ENCODE measurements at regions not wholly inside any gene's neighbourhood (a gene's known extent, or its start where the extent isn't known, plus 50 kb on each side); places are given as distances from the start of the nearest gene placed in this dataset.
"Not testable (repeated sequence)": the region's sequence is repeated elsewhere in the genome, so short reads cannot be mapped to it uniquely, and the experiment has no call there.

DNA sequence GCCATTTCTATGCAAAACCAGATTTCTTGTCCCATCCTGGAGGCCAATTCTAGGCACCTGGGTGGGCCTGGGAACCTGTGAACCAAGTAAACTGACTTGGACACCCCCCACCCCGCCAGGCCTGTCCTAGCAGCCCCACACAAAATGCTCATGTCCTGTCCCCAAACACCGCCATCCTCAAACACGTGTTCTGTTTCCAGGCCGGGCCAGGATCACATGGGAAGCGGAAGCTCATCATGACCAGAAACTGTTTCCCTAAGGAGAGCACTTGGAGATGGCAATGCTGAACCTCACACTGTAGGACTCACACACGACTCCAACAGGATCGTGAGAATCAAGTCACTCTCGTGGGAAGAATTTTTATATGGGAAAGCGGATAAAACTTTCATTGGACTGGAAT, 78.7 kb upstream of the DRD5 start:
- DNase-seq = not testable (repeated sequence)

DNA sequence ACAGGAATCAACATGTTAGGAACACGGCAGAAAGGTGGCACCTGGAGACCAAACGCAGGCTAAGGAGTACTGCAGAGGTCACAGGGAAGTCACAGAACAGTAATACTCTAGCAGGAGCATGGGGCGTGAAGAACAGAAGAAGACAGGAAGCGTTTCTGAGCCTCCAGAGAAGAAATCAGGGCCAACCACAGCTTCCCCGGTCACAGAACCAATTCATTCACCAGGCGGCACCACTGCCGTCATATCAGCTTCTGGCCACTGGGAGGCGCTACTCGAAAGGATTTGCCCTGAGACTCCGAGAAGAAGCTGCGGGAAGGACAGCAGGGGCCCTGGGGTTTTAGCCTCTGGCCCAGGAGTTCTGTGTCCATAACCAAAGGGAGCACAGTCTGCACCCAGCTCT, 78.0 kb upstream of the DRD5 start:
- DNase-seq = peak in 18 of 56 donors; percentile 1 to 64 (median 13)

DNA sequence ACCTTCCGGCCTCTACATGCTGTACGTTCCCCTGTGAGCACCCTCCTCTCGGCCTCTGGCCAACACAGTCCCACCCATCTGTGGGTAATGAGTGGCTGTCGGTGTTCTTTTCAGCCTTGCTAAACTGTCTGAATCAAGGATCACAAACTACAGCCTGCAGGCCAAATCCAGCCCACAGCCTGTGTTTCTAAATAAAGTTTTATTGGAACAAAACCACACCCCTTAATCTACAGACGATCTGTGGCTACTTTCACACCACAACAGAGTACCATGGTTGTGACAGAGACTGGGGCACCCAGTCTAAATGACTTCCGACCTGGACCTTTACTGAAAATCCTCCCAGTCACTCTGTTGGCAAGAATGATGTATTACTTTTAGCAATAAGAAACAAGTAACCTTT, 77.3 kb upstream of the DRD5 start:
- DNase-seq = not testable (repeated sequence)

DNA sequence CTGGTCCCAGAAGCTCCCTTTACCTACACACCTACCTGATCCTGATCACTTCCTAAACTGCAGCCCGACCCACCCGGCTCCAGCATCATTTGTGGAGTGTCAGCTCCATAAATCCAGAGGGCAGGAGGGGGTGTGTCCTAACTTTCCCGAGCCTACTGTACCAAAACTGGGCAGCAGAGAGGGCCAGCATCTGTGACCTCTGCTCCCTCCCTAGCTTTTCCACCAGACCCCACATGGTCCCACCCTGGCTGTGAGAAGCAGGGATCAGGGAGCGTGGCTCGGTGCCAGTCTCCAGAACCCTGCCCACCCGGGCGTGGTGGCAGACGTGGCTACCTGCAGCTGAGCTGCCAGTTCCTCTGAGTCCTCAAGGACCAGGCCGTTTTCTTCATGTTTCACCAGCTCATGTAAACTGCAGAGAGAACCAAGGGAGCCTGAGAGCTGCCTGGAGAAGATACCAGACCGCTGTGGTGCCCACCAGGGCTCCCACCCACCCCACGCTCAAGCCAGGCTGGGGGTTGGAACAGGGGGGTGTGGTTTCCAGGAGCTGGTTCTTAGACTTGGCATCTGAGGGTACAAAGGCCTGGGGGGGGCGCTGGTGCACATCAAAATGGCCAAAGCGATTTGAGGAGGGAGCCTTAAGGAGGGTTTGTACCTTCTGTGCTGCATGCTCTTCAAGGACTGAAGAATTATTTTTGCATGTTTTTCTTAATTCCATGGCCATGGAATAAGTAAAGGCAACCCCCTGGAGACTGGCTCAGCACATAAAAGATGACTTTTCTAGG, 76.7 kb upstream of the DRD5 start:
- no peak for DNase-seq

DNA sequence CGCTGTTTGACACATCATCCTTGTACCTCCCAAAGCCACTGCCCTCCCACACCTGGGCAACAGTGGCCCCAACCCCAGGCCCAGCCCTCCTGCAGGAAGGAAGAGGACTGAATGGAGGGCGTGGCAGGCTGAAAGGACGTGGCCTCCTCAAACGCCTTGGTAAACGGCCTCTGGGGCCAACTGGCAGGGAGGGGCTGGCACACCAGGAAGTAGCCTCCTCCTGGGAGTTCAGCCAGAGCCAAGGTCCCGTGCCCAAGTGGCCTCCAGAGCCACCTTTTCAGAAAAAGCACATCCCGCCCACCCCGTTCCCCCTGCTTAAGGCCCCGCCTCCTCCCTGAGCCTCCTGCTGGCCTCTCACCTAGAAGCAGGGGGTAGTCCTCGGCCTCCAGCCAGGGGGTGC, 74.2 kb upstream of the DRD5 start:
- DNase-seq = not testable (repeated sequence)

DNA sequence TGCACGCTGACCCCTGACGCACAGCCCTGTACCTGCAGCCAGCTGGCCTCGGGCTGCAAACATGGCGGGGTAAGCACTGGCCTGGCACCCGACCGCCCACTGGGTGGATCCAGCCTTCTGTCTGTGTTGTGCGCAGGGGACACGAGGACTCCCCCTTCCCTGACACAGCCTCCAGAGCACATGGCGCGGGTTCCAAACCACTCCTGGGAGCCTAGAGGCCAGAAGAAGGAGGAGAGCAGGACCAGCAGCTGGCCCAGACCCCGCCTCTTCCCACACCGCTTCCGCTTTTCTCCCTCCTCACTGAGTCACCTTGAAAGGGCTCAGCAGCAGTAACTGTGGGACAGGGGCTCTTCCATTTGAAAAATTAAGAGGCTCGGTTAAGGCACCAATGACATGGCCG, 73.5 kb upstream of the DRD5 start:
- DNase-seq = not testable (repeated sequence)

DNA sequence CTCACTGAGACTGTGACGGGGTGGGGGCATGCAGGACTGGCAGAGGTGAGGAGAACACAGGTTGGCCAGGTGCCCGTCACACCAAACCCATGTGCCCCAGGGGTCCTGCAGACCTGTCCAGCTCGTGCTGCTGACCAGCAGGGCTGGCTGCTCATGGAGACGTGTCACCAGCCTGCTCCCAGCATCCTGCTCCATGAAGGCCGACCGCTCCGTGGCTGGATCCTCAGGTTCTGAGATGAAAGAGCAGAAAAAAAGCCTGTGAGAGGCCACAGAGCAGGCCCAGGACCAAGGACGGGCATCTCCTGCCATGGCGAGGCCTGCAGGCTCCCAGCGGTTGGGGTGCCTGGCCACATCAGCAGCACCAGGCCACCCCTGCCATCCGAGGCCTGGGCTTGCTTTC, 71.7 kb upstream of the DRD5 start:
- no peak for DNase-seq

DNA sequence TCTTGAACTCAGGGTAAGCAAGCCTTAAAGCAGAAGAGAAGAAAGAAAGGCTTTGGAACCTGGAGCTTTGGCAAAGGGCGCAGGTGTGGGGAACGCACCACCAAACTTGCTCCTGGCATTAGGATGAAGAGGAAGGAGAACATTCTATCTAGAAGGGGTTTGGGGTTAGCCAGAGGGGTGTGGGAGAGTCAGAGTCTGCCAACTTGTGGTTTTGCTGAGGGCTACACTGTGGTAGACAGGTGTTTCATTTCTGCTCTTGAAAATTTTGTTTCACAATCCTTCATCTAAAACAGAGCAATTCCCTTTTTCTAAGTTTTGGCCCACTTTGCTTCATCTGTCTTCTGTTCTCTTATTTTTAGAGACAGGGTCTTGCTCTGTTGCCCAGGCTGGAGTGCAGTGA, 66.2 kb upstream of the DRD5 start:
- not testable (repeated sequence) for DNase-seq

DNA sequence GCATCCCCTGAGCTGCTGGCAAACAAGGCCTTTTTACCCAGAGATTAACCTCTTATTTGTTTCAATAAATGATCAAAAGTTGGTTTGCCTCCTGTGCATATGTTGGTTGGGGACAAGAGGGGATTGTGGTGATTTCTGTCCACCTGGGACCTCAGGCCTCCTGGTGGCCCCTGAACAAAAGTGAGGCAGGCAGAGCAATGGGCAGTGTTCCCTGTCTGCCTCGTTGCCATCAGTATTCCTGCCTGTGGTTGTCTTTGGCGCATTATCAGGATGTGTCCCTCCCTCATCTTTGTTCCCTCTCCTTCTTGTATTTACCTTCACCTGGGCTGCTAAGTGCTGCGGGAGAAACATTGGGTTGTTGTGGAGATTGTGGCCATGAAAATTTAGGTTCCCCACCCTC, 65.3 kb upstream of the DRD5 start:
- no peak for DNase-seq

DNA sequence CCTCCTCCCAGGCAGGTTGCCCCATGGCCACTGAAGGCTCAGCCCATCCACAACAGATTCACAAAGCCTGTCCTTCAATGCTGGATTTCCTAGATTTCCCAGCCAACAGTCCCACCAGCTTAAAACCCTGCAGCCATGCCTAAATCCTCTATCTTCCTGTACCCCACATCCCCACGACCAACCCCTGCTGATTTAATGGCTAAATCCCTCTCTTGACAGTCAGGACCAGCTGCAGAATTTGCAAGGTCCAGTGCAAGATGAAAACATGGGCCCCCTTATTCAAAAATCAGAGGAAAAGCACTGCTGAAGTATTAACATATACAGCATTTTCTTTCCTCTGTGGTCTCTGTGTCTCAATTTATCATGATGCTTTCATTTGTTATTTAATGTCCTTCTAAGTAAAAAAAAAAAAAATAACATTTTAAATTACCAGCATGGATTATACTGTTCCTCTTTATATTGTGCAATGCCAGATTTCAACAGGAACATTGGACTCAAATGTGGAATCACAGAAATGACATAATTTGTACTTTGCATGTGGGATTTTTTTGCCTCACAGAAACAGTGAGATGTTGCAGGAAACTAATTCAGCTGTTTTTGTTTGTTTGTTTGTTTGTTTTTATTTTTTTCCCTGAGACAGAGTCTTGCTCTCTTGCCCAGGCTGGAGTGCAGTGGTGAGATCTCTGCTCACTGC, 63.0 kb upstream of the DRD5 start:
- DNase-seq = not testable (repeated sequence)

DNA sequence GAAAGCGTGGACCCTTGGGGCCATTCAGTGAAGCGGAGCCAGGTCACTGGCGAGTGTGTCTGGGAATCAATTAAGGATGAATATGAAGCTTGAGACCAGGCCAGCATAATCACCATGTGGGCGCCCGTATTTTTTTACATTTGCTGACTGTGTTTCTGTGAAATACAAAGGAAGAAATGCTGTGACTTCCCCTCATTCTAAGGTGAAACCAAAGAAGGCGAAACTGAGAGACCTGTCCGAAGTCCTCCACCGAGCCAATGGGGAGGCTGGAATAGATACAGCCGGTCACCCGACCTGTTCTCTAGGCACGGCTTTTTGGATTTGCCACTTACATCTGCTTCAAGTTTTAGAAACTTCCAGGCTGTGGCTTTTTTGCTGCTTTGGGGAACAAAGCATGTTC, 59.3 kb upstream of the DRD5 start:
- DNase-seq = not testable (repeated sequence)
